T-helper 17 cell (primary cell): ENCODE measurements at regions not wholly inside any gene's neighbourhood (a gene's known extent, or its start where the extent isn't known, plus 50 kb on each side); places are given as distances from the start of the nearest gene placed in this dataset.

Experiments
- ATAC-seq: fragments of 150-1000 bp; cut with Tn5 transposase; 2 replicates; pipeline ENCODE4 v1.10.0; 2021; ENCODE audit warnings: mild to moderate bottlenecking, moderate library complexity
- DNase-seq, 3 donors: peaks; one replicate each; pipeline versions ENCODE4 v3.0.0 to v3.0.0-alpha.2; 2020 to 2021
- H3K9me3 ChIP-seq: one replicate; pipeline ENCODE4 v1.7.0; 2013; ENCODE audit warnings: low read length, mild to moderate bottlenecking; ENCODE audit not compliant: control insufficient read depth, poor library complexity, severe bottlenecking
- H3K27ac Mint-ChIP-seq: one replicate; pipeline ENCODE4 v1.8.0; 2022; ENCODE audit warnings: mild to moderate bottlenecking, moderate library complexity, mixed read lengths
- H3K27me3 Mint-ChIP-seq: one replicate; pipeline ENCODE4 v1.8.0; 2022; ENCODE audit warnings: mixed read lengths
- H3K36me3 Mint-ChIP-seq: one replicate; pipeline ENCODE4 v1.8.0; 2022; ENCODE audit warnings: low read depth, mixed read lengths
- H3K4me1 Mint-ChIP-seq: one replicate; pipeline ENCODE4 v1.8.0; 2022; ENCODE audit warnings: mild to moderate bottlenecking, mixed read lengths
- H3K4me3 Mint-ChIP-seq: one replicate; pipeline ENCODE4 v1.8.0; 2022; ENCODE audit warnings: mild to moderate bottlenecking, moderate library complexity, mixed read lengths

GRCh38 chr6:95169775-95170174 lies 407.6 kb upstream of the MANEA start:
- no peak overlapping the region for H3K27ac Mint-ChIP-seq
- H3K4me3 Mint-ChIP-seq = no peak overlapping the region
- DNase-seq (no peak), ATAC-seq (no peak)
- H3K27me3 Mint-ChIP-seq = no peaks in the 10 kb centered on the region
- no peaks in the 10 kb centered on the region for H3K4me1 Mint-ChIP-seq
- no peaks in the 10 kb centered on the region for H3K36me3 Mint-ChIP-seq
- no peaks in the 10 kb centered on the region for H3K9me3 ChIP-seq

DNA sequence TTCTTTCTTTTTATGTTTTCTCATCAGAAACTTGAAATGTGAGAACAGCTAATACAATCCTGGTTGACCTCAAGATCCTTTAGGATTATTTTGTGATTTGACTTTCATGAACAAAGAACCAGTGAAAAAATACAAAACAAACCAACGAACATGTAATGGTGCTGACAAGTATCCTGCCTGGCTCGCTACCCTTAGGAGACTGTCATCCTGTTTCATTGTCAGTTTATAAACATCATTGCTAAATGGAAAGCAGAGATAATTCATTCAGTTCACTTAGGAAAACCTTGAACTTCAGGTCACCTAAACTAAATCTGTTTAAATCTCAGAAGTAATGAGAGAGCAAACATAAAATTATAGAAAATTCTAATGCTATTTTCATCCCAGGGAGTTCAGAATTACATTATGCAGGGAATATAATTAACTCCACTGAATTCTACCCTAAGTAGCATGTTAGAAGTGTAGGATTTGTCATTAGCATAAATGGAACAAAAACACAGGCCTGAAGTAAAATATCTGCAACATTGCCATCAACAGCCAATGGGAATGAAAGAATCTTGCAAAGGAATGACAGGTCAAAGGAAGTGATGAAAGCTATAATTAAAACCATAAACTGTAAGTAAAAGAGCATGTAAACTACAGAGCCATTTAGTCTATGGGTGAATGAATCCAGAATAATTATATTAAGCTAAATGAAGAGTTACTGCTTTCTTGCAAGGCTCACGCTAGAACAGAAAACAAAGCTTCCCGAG lies 401.2 kb upstream of the MANEA start:
- DNase-seq (no peak), ATAC-seq (no peak)
- Mint-ChIP-seq H3K27ac (no peak overlapping the region), H3K4me1 (no peaks in the 10 kb centered on the region), H3K36me3 (no peaks in the 10 kb centered on the region), H3K27me3 (no peaks in the 10 kb centered on the region), H3K4me3 (no peak overlapping the region)
- no peaks in the 10 kb centered on the region for H3K9me3 ChIP-seq

GRCh38 chr6:95185874-95186273 lies 391.5 kb upstream of the MANEA start:
- ATAC-seq = no peak
- no peak overlapping the region for H3K4me3 Mint-ChIP-seq

GRCh38 chr6:95186710-95187109 lies 390.6 kb upstream of the MANEA start:
- DNase-seq (no peak), ATAC-seq (no peak)
- no peaks in the 10 kb centered on the region for H3K4me1 Mint-ChIP-seq
- no peaks in the 10 kb centered on the region for H3K27me3 Mint-ChIP-seq
- H3K27ac Mint-ChIP-seq = no peak overlapping the region
- no peak overlapping the region for H3K4me3 Mint-ChIP-seq
- H3K36me3 Mint-ChIP-seq = no peaks in the 10 kb centered on the region
- H3K9me3 ChIP-seq = no peaks in the 10 kb centered on the region

More at GRCh38 chr6:95185874-95186273, 391.5 kb upstream of the MANEA start:
- no peaks in the 10 kb centered on the region for H3K27me3 Mint-ChIP-seq
- H3K27ac Mint-ChIP-seq = no peak overlapping the region
- H3K4me1 Mint-ChIP-seq = no peaks in the 10 kb centered on the region
- H3K36me3 Mint-ChIP-seq = no peaks in the 10 kb centered on the region
- no peaks in the 10 kb centered on the region for H3K9me3 ChIP-seq
- DNase-seq = no peak

- H3K27me3 Mint-ChIP-seq = no peaks in the 10 kb centered on the region
These were observed 379.7 kb upstream of the MANEA start for GRCh38 chr6:95197590-95197989.

DNA sequence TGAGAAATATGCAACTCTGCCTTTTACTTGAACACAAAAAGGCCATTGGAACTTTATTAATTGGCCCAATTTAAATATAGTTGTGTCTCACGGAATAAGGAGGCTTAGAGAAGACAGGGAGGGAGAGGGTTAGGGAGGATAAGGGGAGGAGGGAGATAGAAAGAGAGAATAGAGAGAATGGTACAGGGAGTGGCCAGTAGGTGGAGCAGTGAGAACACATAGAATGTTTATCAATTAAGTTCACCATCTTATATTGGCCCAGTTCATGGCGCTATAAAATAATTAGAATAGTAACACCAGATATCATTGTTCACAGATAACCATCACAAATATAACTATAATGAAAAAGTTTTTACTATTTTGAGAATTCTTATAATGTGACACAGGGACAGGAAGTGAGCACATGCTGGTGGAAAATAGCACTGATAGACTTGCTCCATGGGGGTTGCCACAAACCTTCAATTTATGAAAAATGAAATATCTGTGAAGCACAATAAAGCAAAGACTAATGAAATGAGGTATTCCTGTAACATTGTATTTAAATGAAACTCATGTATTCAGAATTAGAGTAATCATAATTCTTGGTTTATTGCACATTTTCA lies 374.1 kb upstream of the MANEA start:
- Mint-ChIP-seq H3K4me3 (no peak overlapping the region), H3K27ac (no peak overlapping the region), H3K27me3 (no peaks in the 10 kb centered on the region), H3K4me1 (no peaks in the 10 kb centered on the region), H3K36me3 (no peaks in the 10 kb centered on the region)
- DNase-seq = no peak
- H3K9me3 ChIP-seq = no peaks in the 10 kb centered on the region
- ATAC-seq = peak; percentile 48

More at GRCh38 chr6:95197590-95197989, 379.7 kb upstream of the MANEA start:
- DNase-seq = no peak
- H3K36me3 Mint-ChIP-seq = no peaks in the 10 kb centered on the region
- no peak for ATAC-seq
- H3K4me1 Mint-ChIP-seq = no peaks in the 10 kb centered on the region
- H3K9me3 ChIP-seq = no peaks in the 10 kb centered on the region
- no peak overlapping the region for H3K4me3 Mint-ChIP-seq
- H3K27ac Mint-ChIP-seq = no peak overlapping the region

- Mint-ChIP-seq H3K27me3 (no peaks in the 10 kb centered on the region), H3K4me1 (no peaks in the 10 kb centered on the region), H3K36me3 (no peaks in the 10 kb centered on the region), H3K27ac (no peak overlapping the region), H3K4me3 (no peak overlapping the region)
- no peaks in the 10 kb centered on the region for H3K9me3 ChIP-seq
- DNase-seq (no peak), ATAC-seq (no peak)
These were observed 373.2 kb upstream of the MANEA start for GRCh38 chr6:95204178-95204577.

GRCh38 chr6:95208621-95209020 lies 368.7 kb upstream of the MANEA start:
- no peaks in the 10 kb centered on the region for H3K4me1 Mint-ChIP-seq
- no peak overlapping the region for H3K4me3 Mint-ChIP-seq
- no peaks in the 10 kb centered on the region for H3K9me3 ChIP-seq
- no peaks in the 10 kb centered on the region for H3K36me3 Mint-ChIP-seq
- no peak for ATAC-seq
- DNase-seq = no peak
- H3K27ac Mint-ChIP-seq = no peak overlapping the region
- no peaks in the 10 kb centered on the region for H3K27me3 Mint-ChIP-seq

DNA sequence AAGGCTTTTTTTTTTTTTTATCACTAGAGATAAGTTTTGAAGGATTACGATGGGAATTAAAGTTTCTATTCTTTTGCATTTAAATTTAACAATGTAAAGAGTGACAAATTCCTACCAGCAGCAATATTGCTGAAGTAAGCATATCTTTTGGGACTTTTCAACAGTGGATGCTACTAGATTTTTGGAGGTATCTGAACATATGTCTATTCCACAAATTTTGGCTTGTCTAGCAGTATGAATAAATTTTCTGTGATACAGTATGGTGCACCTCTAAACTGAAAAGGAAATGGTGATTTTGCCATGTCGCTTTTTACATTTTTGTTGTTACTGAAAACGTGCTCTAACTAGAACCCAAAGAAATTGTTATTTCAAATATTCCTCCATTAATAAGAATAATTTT lies 368.3 kb upstream of the MANEA start:
- no peaks in the 10 kb centered on the region for H3K9me3 ChIP-seq
- Mint-ChIP-seq H3K27ac (no peak overlapping the region), H3K27me3 (no peaks in the 10 kb centered on the region), H3K4me3 (no peak overlapping the region), H3K36me3 (no peaks in the 10 kb centered on the region), H3K4me1 (no peaks in the 10 kb centered on the region)
- no peak for DNase-seq
- no peak for ATAC-seq

- no peaks in the 10 kb centered on the region for H3K9me3 ChIP-seq
- no peak overlapping the region for H3K4me3 Mint-ChIP-seq
- H3K4me1 Mint-ChIP-seq = no peaks in the 10 kb centered on the region
- H3K36me3 Mint-ChIP-seq = no peaks in the 10 kb centered on the region
- no peak overlapping the region for H3K27ac Mint-ChIP-seq
- ATAC-seq (no peak), DNase-seq (no peak)
- no peaks in the 10 kb centered on the region for H3K27me3 Mint-ChIP-seq
These were observed 360.8 kb upstream of the MANEA start for GRCh38 chr6:95216555-95216954.

GRCh38 chr6:95227351-95227750 lies 350.0 kb upstream of the MANEA start:
- H3K9me3 ChIP-seq = no peaks in the 10 kb centered on the region
- no peaks in the 10 kb centered on the region for H3K36me3 Mint-ChIP-seq
- ATAC-seq (no peak), DNase-seq (no peak)
- no peak overlapping the region for H3K27ac Mint-ChIP-seq
- H3K4me1 Mint-ChIP-seq = no peaks in the 10 kb centered on the region
- H3K27me3 Mint-ChIP-seq = peaks cover 5% of the 10 kb centered on the region
- H3K4me3 Mint-ChIP-seq = no peak overlapping the region

DNA sequence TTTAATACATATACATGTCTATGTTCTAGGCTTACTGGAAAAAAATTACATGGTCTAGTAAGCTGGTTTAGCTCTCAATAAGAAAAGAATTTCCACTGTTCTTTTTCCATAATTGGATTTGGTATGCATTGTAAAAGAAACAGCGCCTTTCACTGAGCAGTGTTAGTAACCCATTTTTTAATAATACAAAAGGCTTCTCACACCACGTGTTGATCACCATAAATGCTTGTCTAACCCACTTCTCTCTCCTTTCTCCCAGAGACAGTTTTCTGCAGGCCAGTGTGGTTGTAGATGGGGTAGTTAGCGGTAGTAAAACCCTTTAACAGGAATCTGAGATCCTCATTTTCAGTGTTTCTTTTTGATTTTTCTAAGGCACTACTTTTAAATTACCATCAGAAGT lies 348.7 kb upstream of the MANEA start:
- DNase-seq = no peak
- H3K4me1 Mint-ChIP-seq = no peaks in the 10 kb centered on the region
- peaks cover 5% of the 10 kb centered on the region for H3K27me3 Mint-ChIP-seq
- H3K36me3 Mint-ChIP-seq = no peaks in the 10 kb centered on the region
- no peak overlapping the region for H3K27ac Mint-ChIP-seq
- H3K4me3 Mint-ChIP-seq = no peak overlapping the region
- no peak for ATAC-seq
- H3K9me3 ChIP-seq = no peaks in the 10 kb centered on the region

- no peak overlapping the region for H3K27ac Mint-ChIP-seq
- H3K36me3 Mint-ChIP-seq = no peaks in the 10 kb centered on the region
- no peak for DNase-seq
- H3K4me3 Mint-ChIP-seq = no peak overlapping the region
- H3K9me3 ChIP-seq = no peaks in the 10 kb centered on the region
- H3K27me3 Mint-ChIP-seq = peaks cover 5% of the 10 kb centered on the region
- no peaks in the 10 kb centered on the region for H3K4me1 Mint-ChIP-seq
- ATAC-seq = no peak
These were observed 347.1 kb upstream of the MANEA start for GRCh38 chr6:95230071-95230740.

DNA sequence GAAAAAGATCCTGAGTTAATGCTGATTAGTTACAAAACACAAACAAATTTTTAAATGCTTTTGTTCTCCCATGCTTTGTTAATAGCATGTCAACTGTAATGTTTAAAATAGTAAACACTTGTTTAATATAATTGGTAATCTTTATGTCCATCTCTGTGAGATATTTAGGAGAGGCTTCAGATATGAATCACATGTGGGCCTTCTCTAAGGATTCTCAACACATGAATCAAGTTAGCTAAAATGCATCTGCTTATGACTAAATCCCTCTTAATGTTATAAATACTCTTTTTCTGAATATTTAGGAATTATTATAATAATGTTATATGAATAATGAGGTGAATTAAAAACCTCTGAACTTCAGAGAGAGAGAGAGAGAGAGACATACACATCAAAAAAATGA lies 345.9 kb upstream of the MANEA start:
- Mint-ChIP-seq H3K27ac (no peak overlapping the region), H3K27me3 (peaks cover 5% of the 10 kb centered on the region), H3K4me1 (no peaks in the 10 kb centered on the region), H3K4me3 (no peak overlapping the region), H3K36me3 (no peaks in the 10 kb centered on the region)
- H3K9me3 ChIP-seq = no peaks in the 10 kb centered on the region
- ATAC-seq = no peak
- no peak for DNase-seq
